ENCODE measurements at regions not wholly inside any gene's neighbourhood (a gene's known extent, or its start where the extent isn't known, plus 50 kb on each side); places are given as distances from the start of the nearest gene placed in this dataset.

DNA sequence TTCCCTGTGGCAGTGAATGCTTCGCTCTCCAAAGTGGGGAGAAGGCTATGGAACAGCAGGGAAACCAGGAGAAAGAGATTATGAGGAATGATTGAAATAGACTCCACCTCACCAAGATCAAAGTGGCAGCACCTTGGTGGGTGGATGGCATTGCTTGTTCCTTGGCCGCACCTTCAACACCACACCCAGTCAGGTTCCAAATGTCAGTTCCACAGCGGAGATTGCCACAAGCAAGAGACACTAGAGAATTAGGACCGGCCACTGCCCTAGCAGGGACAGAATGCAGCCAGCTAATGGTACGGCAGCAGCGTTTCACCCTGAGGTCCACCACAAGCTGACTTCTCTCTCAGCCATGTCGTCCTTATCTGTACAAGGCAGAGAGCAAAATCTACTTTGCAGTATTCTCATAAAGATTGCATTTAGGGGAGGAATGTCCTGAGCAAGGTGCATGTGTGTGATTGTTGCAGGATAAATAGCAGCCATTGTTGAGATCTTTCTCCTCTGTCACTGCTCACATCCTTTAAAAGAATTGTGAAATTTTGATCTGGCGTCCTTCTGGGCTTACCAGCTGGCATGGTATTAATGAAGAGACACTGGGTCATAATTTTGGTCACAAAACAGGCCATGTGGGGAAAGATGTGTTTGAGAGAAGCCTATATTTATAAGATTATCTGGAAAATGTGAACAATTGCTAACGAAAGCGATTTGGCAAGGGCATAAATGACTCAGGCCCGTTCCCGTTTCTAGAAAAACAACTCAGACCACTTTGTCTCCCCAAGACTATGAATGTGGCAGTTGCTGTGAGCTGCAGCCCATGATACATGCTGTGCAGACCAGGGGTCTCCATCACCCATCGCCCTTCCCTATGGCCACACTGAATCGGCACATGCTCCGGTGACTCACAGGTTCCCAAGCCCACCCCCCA lies 228.6 kb upstream of the ID2 start:
- no peak for DNase-seq (ENCODE audit: extremely low read depth, insufficient read length)
- TF ChIP-seq, protein P1, sequence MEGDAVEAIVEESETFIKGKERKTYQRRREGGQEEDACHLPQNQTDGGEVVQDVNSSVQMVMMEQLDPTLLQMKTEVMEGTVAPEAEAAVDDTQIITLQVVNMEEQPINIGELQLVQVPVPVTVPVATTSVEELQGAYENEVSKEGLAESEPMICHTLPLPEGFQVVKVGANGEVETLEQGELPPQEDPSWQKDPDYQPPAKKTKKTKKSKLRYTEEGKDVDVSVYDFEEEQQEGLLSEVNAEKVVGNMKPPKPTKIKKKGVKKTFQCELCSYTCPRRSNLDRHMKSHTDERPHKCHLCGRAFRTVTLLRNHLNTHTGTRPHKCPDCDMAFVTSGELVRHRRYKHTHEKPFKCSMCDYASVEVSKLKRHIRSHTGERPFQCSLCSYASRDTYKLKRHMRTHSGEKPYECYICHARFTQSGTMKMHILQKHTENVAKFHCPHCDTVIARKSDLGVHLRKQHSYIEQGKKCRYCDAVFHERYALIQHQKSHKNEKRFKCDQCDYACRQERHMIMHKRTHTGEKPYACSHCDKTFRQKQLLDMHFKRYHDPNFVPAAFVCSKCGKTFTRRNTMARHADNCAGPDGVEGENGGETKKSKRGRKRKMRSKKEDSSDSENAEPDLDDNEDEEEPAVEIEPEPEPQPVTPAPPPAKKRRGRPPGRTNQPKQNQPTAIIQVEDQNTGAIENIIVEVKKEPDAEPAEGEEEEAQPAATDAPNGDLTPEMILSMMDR (IDR thresholded peaks at IDR 0.05; ENCODE audit: insufficient read depth, low read length, poor library complexity, severe bottlenecking) = no peak
- no peak overlapping the region for H3K4me3 ChIP-seq (replicated peaks; ENCODE audit: low read depth, low read length)
- H3K27me3 ChIP-seq (replicated peaks; ENCODE audit: control insufficient read depth, insufficient read depth, low read length) = no peaks in the 10 kb centered on the region; the same call in none of the 2 replicates
- no peaks in the 10 kb centered on the region for H3K36me3 ChIP-seq (ENCODE audit: control insufficient read depth, insufficient read depth, low read length)

DNA sequence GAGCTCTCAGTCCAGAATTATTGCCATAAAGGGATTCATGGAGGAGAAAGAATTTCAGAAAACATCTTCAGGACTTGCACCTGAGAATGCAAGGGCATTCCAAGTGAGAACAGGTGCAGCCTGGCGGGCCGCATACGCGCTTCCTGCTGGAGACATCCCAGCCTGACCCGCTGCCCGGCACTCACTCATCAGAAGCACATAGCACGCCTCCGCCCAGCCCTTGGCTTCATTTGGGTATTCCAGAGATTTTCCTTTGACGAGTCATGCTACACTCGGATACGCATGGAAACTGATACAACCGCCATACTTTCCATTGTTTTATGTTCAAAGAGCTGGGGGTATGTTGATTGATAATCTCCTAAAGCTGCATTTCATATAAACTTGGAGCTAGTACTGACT lies 228.0 kb upstream of the ID2 start:
- Histone ChIP-seq H3K27me3 (replicated peaks; ENCODE audit: control insufficient read depth, insufficient read depth, low read length) (no peaks in the 10 kb centered on the region; the same call in none of the 2 replicates), H3K36me3 (ENCODE audit: control insufficient read depth, insufficient read depth, low read length) (no peaks in the 10 kb centered on the region), H3K4me3 (replicated peaks; ENCODE audit: low read depth, low read length) (no peak overlapping the region)
- no peak for DNase-seq (ENCODE audit: extremely low read depth, insufficient read length)
- TF ChIP-seq, protein P1 (IDR thresholded peaks at IDR 0.05; ENCODE audit: insufficient read depth, low read length, poor library complexity, severe bottlenecking) = no peak

DNA sequence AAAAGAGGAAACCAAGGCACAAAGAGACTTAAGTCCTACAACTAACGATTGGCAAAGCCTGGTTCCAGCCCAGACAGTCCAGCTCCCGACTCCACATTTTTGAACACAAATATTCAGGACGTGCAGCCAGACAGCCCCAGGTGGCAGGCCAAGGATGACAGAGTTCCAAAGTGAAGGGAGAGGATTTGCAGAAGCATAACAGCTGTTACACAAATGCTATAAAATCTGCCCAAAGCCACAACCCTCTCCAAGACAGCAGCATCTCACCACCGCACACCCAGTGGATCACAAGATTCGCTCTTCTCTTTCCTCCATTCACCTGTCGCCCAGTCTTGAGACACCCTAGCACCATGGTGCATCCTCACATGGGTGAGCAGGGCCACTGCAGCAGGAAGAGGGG lies 227.1 kb upstream of the ID2 start:
- H3K4me3 ChIP-seq (replicated peaks; ENCODE audit: low read depth, low read length) = no peak overlapping the region
- no peaks in the 10 kb centered on the region; the same call in none of the 2 replicates for H3K27me3 ChIP-seq (replicated peaks; ENCODE audit: control insufficient read depth, insufficient read depth, low read length)
- no peaks in the 10 kb centered on the region for H3K36me3 ChIP-seq (ENCODE audit: control insufficient read depth, insufficient read depth, low read length)
- TF ChIP-seq, protein P1 (IDR thresholded peaks at IDR 0.05; ENCODE audit: insufficient read depth, low read length, poor library complexity, severe bottlenecking) = no peak
- no peak for DNase-seq (ENCODE audit: extremely low read depth, insufficient read length)

DNA sequence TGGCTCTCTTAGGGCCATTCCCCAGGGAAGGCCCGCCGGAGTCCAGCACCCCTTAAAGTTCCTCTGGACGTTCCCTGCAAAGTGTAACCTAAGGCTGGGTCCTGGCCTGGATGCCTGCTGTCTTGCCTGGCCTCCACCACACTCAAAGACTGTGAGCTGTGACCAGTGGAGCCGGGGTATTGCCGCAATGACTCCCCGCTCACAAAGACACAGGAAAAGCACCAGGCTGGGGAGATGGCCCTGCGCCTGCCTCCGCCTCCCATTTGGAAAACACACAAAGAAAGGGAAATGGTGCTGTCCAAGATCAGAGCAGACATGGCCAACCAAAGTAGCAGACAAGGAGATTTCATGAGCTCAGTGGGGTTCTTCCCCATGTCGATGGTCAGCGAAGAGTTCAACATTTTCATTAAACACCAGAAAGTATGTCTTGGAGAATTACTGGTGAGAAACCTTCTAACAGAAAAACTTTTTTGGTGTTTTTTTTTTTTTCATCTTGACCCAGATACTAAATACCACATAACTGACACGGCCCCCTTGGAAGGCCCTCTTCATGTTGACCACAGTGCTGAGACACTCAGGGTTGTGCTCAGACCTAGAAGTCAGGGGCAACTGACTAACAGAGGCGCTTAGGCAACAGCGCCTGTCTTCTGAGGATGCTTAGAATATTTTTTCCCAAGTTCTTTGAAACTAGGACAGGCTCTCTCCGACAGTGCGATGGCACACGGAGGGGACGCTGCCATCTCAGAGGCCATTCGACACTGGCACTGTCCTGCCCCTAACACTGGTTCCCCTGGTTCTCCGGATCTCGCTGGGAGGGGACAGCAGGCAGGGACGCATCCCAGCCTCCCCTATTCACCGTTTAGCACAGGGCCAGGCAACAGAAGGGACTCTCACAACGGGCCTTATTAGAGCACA lies 226.4 kb upstream of the ID2 start:
- Histone ChIP-seq H3K27me3 (replicated peaks; ENCODE audit: control insufficient read depth, insufficient read depth, low read length) (no peaks in the 10 kb centered on the region; the same call in 1 of the 2 replicates), H3K4me3 (replicated peaks; ENCODE audit: low read depth, low read length) (no peak overlapping the region), H3K36me3 (ENCODE audit: control insufficient read depth, insufficient read depth, low read length) (no peaks in the 10 kb centered on the region)
- TF ChIP-seq, protein P1 (IDR thresholded peaks at IDR 0.05; ENCODE audit: insufficient read depth, low read length, poor library complexity, severe bottlenecking) = no peak
- no peak for DNase-seq (ENCODE audit: extremely low read depth, insufficient read length)

DNA sequence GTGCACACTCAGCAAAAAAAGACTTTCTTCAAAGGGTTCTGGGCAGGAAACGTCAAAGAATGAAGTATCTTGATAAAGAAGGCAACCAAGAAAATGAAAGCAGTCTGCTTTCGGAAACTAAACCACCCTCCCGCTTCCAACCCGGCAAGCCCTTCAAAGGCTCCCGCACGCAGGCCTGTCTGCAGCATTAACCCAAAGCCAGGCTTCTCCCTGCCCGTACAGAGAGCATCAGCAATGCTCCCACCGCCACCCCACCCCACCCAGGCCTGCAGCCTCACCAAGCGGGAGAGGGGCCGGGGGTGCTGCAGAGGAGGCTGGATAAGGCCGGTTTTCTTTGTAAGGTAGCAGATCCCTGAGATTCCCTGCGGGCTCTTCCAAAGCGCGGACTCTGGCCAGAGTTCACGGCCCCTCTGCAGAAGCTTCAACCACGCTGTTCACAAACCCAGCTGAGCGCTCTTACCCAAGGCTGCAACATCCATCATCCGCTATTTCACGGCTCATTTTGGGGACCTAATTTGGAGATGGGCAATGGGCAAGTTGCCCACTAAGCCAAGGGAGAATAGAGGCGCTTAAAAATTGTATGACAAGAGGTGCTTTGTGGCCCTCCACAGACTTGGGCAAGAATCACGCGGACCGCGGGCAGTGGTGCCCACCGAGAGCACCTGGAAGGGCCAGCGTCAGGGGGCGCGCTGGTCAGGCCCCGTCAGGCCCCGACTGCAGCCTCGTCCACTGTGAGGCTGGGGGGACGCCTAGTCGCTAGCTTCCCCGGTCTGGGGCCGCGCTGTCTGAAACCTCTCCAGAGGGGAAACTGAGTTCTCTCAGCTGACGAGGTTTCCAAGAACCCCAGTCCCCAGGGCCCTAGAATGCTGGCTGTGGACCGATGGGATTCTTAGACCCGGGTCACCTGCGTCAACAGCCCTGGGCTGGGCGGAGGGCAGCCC lies 225.4 kb upstream of the ID2 start:
- Histone ChIP-seq H3K4me3 (replicated peaks; ENCODE audit: low read depth, low read length) (no peak overlapping the region), H3K27me3 (replicated peaks; ENCODE audit: control insufficient read depth, insufficient read depth, low read length) (no peaks in the 10 kb centered on the region; the same call in 1 of the 2 replicates)
- no peak for DNase-seq (ENCODE audit: extremely low read depth, insufficient read length)

More for the DNA sequence above, 225.4 kb upstream of the ID2 start:
- H3K36me3 ChIP-seq (ENCODE audit: control insufficient read depth, insufficient read depth, low read length) = no peaks in the 10 kb centered on the region
- TF ChIP-seq, protein P1 (IDR thresholded peaks at IDR 0.05; ENCODE audit: insufficient read depth, low read length, poor library complexity, severe bottlenecking) = no peak
